Keratinocyte (primary cell): ENCODE measurements at regions not wholly inside any gene's neighbourhood (a gene's known extent, or its start where the extent isn't known, plus 50 kb on each side); places are given as distances from the start of the nearest gene placed in this dataset.

Experiments used
- EZH2 ChIP-seq: IDR thresholded peaks from one replicate; pipeline ENCODE4 v1.6.1; 2012; ENCODE audit warnings: inconsistent platforms, mild to moderate bottlenecking, low read length, moderate library complexity
- TF ChIP-seq, protein P1 (sequence below), 3 experiments: IDR thresholded peaks in 1 of 3; conservative IDR thresholded peaks in 1 of 3; optimal IDR thresholded peaks in 1 of 3; 2 replicates in 2 of 3; 3 replicates in 1 of 3; pipeline versions ENCODE3 to v1.5.1; 2011; ENCODE audit warnings: low read length in 3 of 3, mild to moderate bottlenecking in 3 of 3, moderate library complexity in 2 of 3, control low read depth in 1 of 3, inconsistent platforms in 1 of 3; ENCODE audit not compliant: insufficient read depth in 2 of 3; ENCODE audit errors: extremely low read depth in 1 of 3

DNA sequence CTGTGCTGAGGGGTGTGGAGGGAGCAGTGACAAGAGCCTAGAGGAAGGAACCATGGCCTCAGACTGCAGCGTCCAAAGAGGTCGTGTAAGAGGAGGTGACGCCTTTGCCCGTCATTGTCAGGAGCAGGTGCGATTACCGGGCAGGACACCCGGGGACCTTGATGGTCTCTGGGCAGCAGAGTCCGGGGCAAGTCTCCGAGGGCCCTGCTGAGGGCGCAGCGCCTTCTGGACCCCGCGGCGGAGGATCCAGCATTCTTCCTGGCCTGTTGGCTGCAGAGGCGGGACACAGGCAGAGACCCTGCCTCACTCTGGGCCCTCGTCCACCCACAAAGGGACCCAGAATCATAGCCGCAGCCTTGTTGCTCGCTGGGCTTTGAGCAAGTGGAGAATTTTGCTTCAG lies 1168.8 kb downstream of the BRD1 start:
- TF ChIP-seq, protein P1, sequence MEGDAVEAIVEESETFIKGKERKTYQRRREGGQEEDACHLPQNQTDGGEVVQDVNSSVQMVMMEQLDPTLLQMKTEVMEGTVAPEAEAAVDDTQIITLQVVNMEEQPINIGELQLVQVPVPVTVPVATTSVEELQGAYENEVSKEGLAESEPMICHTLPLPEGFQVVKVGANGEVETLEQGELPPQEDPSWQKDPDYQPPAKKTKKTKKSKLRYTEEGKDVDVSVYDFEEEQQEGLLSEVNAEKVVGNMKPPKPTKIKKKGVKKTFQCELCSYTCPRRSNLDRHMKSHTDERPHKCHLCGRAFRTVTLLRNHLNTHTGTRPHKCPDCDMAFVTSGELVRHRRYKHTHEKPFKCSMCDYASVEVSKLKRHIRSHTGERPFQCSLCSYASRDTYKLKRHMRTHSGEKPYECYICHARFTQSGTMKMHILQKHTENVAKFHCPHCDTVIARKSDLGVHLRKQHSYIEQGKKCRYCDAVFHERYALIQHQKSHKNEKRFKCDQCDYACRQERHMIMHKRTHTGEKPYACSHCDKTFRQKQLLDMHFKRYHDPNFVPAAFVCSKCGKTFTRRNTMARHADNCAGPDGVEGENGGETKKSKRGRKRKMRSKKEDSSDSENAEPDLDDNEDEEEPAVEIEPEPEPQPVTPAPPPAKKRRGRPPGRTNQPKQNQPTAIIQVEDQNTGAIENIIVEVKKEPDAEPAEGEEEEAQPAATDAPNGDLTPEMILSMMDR (optimal IDR thresholded peaks at IDR 0.05 in 1 of 3, IDR thresholded peaks at IDR 0.05 in 1 of 3, conservative IDR thresholded peaks at IDR 0.05 in 1 of 3; ENCODE audit: extremely low read depth in 1 of 3, insufficient read depth in 2 of 3, low read length in 3 of 3), result no peak
- TF ChIP-seq EZH2, result no peak
